HCT116 (cell line): ENCODE measurements at regions not wholly inside any gene's neighbourhood (a gene's known extent, or its start where the extent isn't known, plus 50 kb on each side); places are given as distances from the start of the nearest gene placed in this dataset.

ENCODE experiments used
- ATAC-seq: fragments of 200-7000 bp; cut with Tn5 transposase; 2 replicates; pipeline ENCODE4 v1.9.1; 2020; ENCODE audit warnings: mild to moderate bottlenecking, moderate library complexity
- BruUV-seq: library from RNA; stranded (reverse); fragments of 400-500 nt; replicated peaks from 2 replicates; lab custom pipeline; 2021; lab: Mats Ljungman, UMichigan
- CTCF ChIA-PET: fragments of 300-600 bp; sonication (Branson Sonifier 250); formaldehyde crosslinking; loops from one replicate; lab custom pipeline; 2021; ENCODE audit warnings: antibody characterized with exemption; lab: Charles Lee
- POLR2A ChIA-PET: fragments of 300-600, 350-600 bp; sonication (Branson Sonifier 250); formaldehyde crosslinking; loops from one replicate; lab custom pipeline; 2021; ENCODE audit warnings: antibody characterized with exemption; lab: Charles Lee
- RAD21 ChIA-PET, 2 experiments: fragments of 300-600 bp; sonication (Branson Sonifier 250); formaldehyde crosslinking; loops; one replicate each; lab custom pipeline; 2023; ENCODE audit warnings: low total read pairs in 2 of 2; ENCODE audit not compliant: uncharacterized antibody in 2 of 2, unreplicated experiment in 2 of 2, low non-redundant PET in 1 of 2; lab: Charles Lee
- DNase-seq: peaks from one replicate; pipeline ENCODE4 v3.0.0-alpha.2; 2010; ENCODE audit warnings: low read depth, low spot score
- H2AFZ ChIP-seq: fragments of 200-600 bp; shearing (Covaris generic), sonication (generic); 2 replicates; pipeline ENCODE4 v1.6.1; 2017; ENCODE audit warnings: low read depth, mixed run types, mixed read lengths, antibody characterized with exemption, low read length; ENCODE audit not compliant: poor library complexity, severe bottlenecking
- H3K27ac ChIP-seq: 2 replicates; pipeline ENCODE4 v1.5.1; 2012; ENCODE audit warnings: low read depth, low read length
- H3K27me3 ChIP-seq: fragments of 200-600 bp; sonication (generic); 2 replicates; pipeline ENCODE4 v1.6.1; 2016; ENCODE audit warnings: mixed run types, low read length, mixed read lengths; ENCODE audit not compliant: insufficient read depth
- H3K36me3 ChIP-seq, 2 experiments: fragments of 200-500 bp in 1 of 2; fragments of 200-600 bp in 1 of 2; sonication (Bioruptor generic) in 1 of 2; sonication (generic) in 1 of 2; 2 replicates each; pipeline versions ENCODE4 v1.5.1 to v1.6.1; 2014 to 2016; ENCODE audit warnings: low read length in 2 of 2, inconsistent platforms in 1 of 2, mixed read lengths in 1 of 2, mixed run types in 1 of 2; ENCODE audit not compliant: insufficient read depth in 2 of 2, control insufficient read depth in 1 of 2
- H3K4me1 ChIP-seq, 2 experiments: fragments of 200-600 bp in 1 of 2; sonication (generic) in 1 of 2; 2 replicates each; pipeline versions ENCODE4 v1.5.1 to v1.6.1; 2012 to 2017; ENCODE audit warnings: low read length in 2 of 2, inconsistent platforms in 1 of 2, mild to moderate bottlenecking in 1 of 2, mixed read lengths in 1 of 2, mixed run types in 1 of 2, moderate library complexity in 1 of 2; ENCODE audit not compliant: insufficient read depth in 2 of 2, control insufficient read depth in 1 of 2
- H3K4me2 ChIP-seq: fragments of 200-600 bp; sonication (generic); 2 replicates; pipeline ENCODE4 v1.6.1; 2017; ENCODE audit warnings: mixed run types, low read length, mixed read lengths
- H3K4me3 ChIP-seq, 2 experiments: fragments of 200-600 bp in 1 of 2; sonication (generic) in 1 of 2; replicated peaks in 1 of 2; 2 replicates each; pipeline ENCODE4 v1.5.1; 2011 to 2016; ENCODE audit warnings: low read length in 2 of 2, control low read depth in 1 of 2, low read depth in 1 of 2, mild to moderate bottlenecking in 1 of 2, mixed read lengths in 1 of 2, mixed run types in 1 of 2
- H3K79me2 ChIP-seq: fragments of 200-600 bp; sonication (generic); 2 replicates; pipeline ENCODE4 v1.6.1; 2017; ENCODE audit warnings: mild to moderate bottlenecking, mixed run types, low read length, moderate library complexity, mixed read lengths; ENCODE audit not compliant: insufficient read depth
- H3K9ac ChIP-seq: fragments of 200-600 bp; sonication (generic); 2 replicates; pipeline ENCODE4 v1.6.1; 2016; ENCODE audit warnings: low read length, mixed read lengths
- H3K9me2 ChIP-seq: fragments of 200-600 bp; sonication (generic), shearing (Covaris generic); 2 replicates; pipeline ENCODE4 v1.6.1; 2017; ENCODE audit warnings: mixed run types, mild to moderate bottlenecking, moderate library complexity; ENCODE audit not compliant: insufficient read depth
- H3K9me3 ChIP-seq, 2 experiments: fragments of 200-500 bp in 1 of 2; fragments of 200-600 bp in 1 of 2; sonication (Bioruptor generic) in 1 of 2; sonication (generic) in 1 of 2; 2 replicates each; pipeline ENCODE4 v1.6.1; 2014 to 2017; ENCODE audit warnings: low read length in 2 of 2, mixed read lengths in 2 of 2, inconsistent platforms in 1 of 2, low read depth in 1 of 2, mild to moderate bottlenecking in 1 of 2, mixed run types in 1 of 2, moderate library complexity in 1 of 2; ENCODE audit not compliant: control insufficient read depth in 1 of 2, insufficient read depth in 1 of 2
- H4K20me1 ChIP-seq: fragments of 200-600 bp; sonication (generic), shearing (Covaris generic); 2 replicates; pipeline ENCODE4 v1.6.1; 2017; ENCODE audit warnings: mixed run types, mild to moderate bottlenecking, moderate library complexity; ENCODE audit not compliant: insufficient read depth
- ATF3 ChIP-seq: IDR thresholded peaks from 2 replicates; pipeline ENCODE4 v1.6.1; 2012
- CBX3 ChIP-seq: IDR thresholded peaks from 2 replicates; pipeline ENCODE4 v1.6.1; 2012; ENCODE audit warnings: low read depth
- CEBPB ChIP-seq: IDR thresholded peaks from 2 replicates; pipeline ENCODE4 v1.6.1; 2012; ENCODE audit warnings: low read depth
- EGR1 ChIP-seq: IDR thresholded peaks from 2 replicates; pipeline ENCODE4 v1.6.1; 2012; ENCODE audit warnings: low read depth
- EZH2phosphoT487 ChIP-seq: fragments of 200-600 bp; IDR thresholded peaks from 2 replicates; pipeline ENCODE4 v1.6.1; 2018; ENCODE audit warnings: antibody characterized with exemption, borderline replicate concordance
- FOSL1 ChIP-seq: IDR thresholded peaks from 2 replicates; pipeline ENCODE4 v1.6.1; 2012; ENCODE audit warnings: low read depth
- JUND ChIP-seq: IDR thresholded peaks from 2 replicates; pipeline ENCODE4 v1.6.1; 2012
- POLR2A ChIP-seq: IDR thresholded peaks from 2 replicates; pipeline ENCODE4 v1.7.0; 2011; ENCODE audit warnings: borderline replicate concordance; ENCODE audit not compliant: insufficient read depth, insufficient read length; ENCODE audit errors: extremely low read depth
- POLR2AphosphoS5 ChIP-seq: IDR thresholded peaks from 2 replicates; pipeline ENCODE4 v1.6.1; 2011; ENCODE audit warnings: mild to moderate bottlenecking, low read depth, low read length, moderate library complexity
- RAD21 ChIP-seq: IDR thresholded peaks from 2 replicates; pipeline ENCODE4 v1.6.1; 2012; ENCODE audit warnings: low read depth, mild to moderate bottlenecking
- REST ChIP-seq: IDR thresholded peaks from 2 replicates; pipeline ENCODE4 v1.6.1; 2012; ENCODE audit warnings: low read depth
- SP1 ChIP-seq: IDR thresholded peaks from 2 replicates; pipeline ENCODE4 v1.6.1; 2012; ENCODE audit warnings: low read depth
- SRF ChIP-seq: IDR thresholded peaks from 2 replicates; pipeline ENCODE4 v1.6.1; 2012; ENCODE audit warnings: low read depth
- TCF7L2 ChIP-seq: IDR thresholded peaks from 2 replicates; pipeline ENCODE4 v1.7.0; 2011; ENCODE audit warnings: borderline replicate concordance, inconsistent platforms; ENCODE audit not compliant: insufficient read depth, insufficient read length; ENCODE audit errors: extremely low read depth
- YY1 ChIP-seq: IDR thresholded peaks from 2 replicates; pipeline ENCODE4 v1.6.1; 2011; ENCODE audit warnings: low read length, low read depth, moderate library complexity, mild to moderate bottlenecking; ENCODE audit not compliant: insufficient replicate concordance; ENCODE audit errors: extremely low read depth
- ZFX ChIP-seq: fragments of 450-650 bp; IDR thresholded peaks from 2 replicates; pipeline ENCODE4 v1.6.1; 2017
- ZNF274 ChIP-seq: fragments of 200-500 bp; sonication (Bioruptor generic); IDR thresholded peaks from 2 replicates; pipeline ENCODE4 v1.6.1; 2014; ENCODE audit warnings: mild to moderate bottlenecking, low read depth, low read length, inconsistent platforms
- intact Hi-C: fragments of 100-400 bp; cut with micrococcal nuclease; formaldehyde crosslinking; loops from 2 replicates; pipeline ENCODE4 v1.10.0; 2022
- TF ChIP-seq, protein P1 (sequence below): IDR thresholded peaks from 2 replicates; pipeline ENCODE4 v1.6.1; 2011; ENCODE audit warnings: mild to moderate bottlenecking, low read length, moderate library complexity; ENCODE audit not compliant: insufficient replicate concordance; ENCODE audit errors: extremely low read depth
- TF ChIP-seq, protein P2 (sequence below): IDR thresholded peaks from 2 replicates; pipeline ENCODE4 v1.6.1; 2012
- TF ChIP-seq, protein P3 (sequence below), 3 experiments: fragments of 200-600 bp in 1 of 3; sonication (generic) in 1 of 3; IDR thresholded peaks in 2 of 3; conservative IDR thresholded peaks in 1 of 3; 2 replicates each; pipeline ENCODE4 v1.5.1; 2012 to 2017; ENCODE audit warnings: low read depth in 2 of 3, low read length in 2 of 3, antibody characterized with exemption in 1 of 3, borderline replicate concordance in 1 of 3, control low read depth in 1 of 3, mild to moderate bottlenecking in 1 of 3, mixed read lengths in 1 of 3, mixed run types in 1 of 3, moderate library complexity in 1 of 3; ENCODE audit not compliant: insufficient read depth in 1 of 3

GRCh38 chr4:122976111-122976510 lies 53.7 kb upstream of the NUDT6 start:
- no peak overlapping the region for H3K27ac ChIP-seq
- ATAC-seq (no peak), DNase-seq (no peak)
- H3K4me2 ChIP-seq = no peak overlapping the region
- ChIA-PET CTCF (no interaction called here), POLR2A (no interaction called here), RAD21 (no interaction called here)
- H4K20me1 ChIP-seq = no peaks in the 10 kb centered on the region
- H3K9me2 ChIP-seq = no peaks in the 10 kb centered on the region
- no peak overlapping the region for H2AFZ ChIP-seq
- TF ChIP-seq TCF7L2 (no peak), EZH2phosphoT487 (no peak), ZNF274 (no peak), POLR2AphosphoS5 (no peak), EGR1 (no peak), ZFX (no peak), SRF (no peak), POLR2A (no peak), RAD21 (no peak), SP1 (no peak), CEBPB (no peak), JUND (no peak), CBX3 (no peak), REST (no peak), FOSL1 (no peak), YY1 (no peak), ATF3 (no peak)
- TF ChIP-seq, protein P1, sequence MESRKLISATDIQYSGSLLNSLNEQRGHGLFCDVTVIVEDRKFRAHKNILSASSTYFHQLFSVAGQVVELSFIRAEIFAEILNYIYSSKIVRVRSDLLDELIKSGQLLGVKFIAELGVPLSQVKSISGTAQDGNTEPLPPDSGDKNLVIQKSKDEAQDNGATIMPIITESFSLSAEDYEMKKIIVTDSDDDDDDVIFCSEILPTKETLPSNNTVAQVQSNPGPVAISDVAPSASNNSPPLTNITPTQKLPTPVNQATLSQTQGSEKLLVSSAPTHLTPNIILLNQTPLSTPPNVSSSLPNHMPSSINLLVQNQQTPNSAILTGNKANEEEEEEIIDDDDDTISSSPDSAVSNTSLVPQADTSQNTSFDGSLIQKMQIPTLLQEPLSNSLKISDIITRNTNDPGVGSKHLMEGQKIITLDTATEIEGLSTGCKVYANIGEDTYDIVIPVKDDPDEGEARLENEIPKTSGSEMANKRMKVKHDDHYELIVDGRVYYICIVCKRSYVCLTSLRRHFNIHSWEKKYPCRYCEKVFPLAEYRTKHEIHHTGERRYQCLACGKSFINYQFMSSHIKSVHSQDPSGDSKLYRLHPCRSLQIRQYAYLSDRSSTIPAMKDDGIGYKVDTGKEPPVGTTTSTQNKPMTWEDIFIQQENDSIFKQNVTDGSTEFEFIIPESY = no peak
- TF ChIP-seq, protein P2, sequence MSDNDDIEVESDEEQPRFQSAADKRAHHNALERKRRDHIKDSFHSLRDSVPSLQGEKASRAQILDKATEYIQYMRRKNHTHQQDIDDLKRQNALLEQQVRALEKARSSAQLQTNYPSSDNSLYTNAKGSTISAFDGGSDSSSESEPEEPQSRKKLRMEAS = no peak
- TF ChIP-seq, protein P3, sequence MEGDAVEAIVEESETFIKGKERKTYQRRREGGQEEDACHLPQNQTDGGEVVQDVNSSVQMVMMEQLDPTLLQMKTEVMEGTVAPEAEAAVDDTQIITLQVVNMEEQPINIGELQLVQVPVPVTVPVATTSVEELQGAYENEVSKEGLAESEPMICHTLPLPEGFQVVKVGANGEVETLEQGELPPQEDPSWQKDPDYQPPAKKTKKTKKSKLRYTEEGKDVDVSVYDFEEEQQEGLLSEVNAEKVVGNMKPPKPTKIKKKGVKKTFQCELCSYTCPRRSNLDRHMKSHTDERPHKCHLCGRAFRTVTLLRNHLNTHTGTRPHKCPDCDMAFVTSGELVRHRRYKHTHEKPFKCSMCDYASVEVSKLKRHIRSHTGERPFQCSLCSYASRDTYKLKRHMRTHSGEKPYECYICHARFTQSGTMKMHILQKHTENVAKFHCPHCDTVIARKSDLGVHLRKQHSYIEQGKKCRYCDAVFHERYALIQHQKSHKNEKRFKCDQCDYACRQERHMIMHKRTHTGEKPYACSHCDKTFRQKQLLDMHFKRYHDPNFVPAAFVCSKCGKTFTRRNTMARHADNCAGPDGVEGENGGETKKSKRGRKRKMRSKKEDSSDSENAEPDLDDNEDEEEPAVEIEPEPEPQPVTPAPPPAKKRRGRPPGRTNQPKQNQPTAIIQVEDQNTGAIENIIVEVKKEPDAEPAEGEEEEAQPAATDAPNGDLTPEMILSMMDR (IDR thresholded peaks at IDR 0.05 in 2 of 3, conservative IDR thresholded peaks at IDR 0.05 in 1 of 3; ENCODE audit: borderline replicate concordance in 1 of 3, insufficient read depth in 1 of 3, low read depth in 2 of 3, low read length in 2 of 3) = no peak
- H3K27me3 ChIP-seq = no peaks in the 10 kb centered on the region
- peaks cover 0 to 34% of the 10 kb centered on the region in 2 experiments; a peak in 1 of 4 replicates for H3K36me3 ChIP-seq
- H3K9ac ChIP-seq = no peak overlapping the region
- no TSS peak for BruUV-seq
- H3K79me2 ChIP-seq = peaks cover 8% of the 10 kb centered on the region; the same call in 1 of the 2 replicates
- H3K4me3 ChIP-seq = no peak overlapping the region
- intact Hi-C loops = no loop called here
- H3K9me3 ChIP-seq = peaks cover 10 to 20% of the 10 kb centered on the region in 2 experiments; a peak in 3 of 4 replicates
- no peaks in the 10 kb centered on the region for H3K4me1 ChIP-seq
